Hematopoietic multipotent progenitor cell treated with erythropoietin and hydrocortisone succinate and interleukin-3 and kit ligand, for 6 days (in vitro differentiated cells): ENCODE measurements at regions not wholly inside any gene's neighbourhood (a gene's known extent, or its start where the extent isn't known, plus 50 kb on each side); places are given as distances from the start of the nearest gene placed in this dataset.

Experiments used
- DNase-seq: peaks from one replicate; pipeline ENCODE4 v3.0.0-alpha.2; 2015

- DNase-seq = no peak
Measured at GRCh38 chr9:115210699-115211098, 92.7 kb upstream of the TNC start.

- DNase-seq = no peak
Measured at GRCh38 chr9:115211413-115212124, 93.6 kb upstream of the TNC start.

GRCh38 chr9:115212125-115212605 is 94.2 kb upstream of the TNC start:
- no peak for DNase-seq

GRCh38 chr9:115212832-115213231 is 94.9 kb upstream of the TNC start:
- DNase-seq = no peak

GRCh38 chr9:115213818-115214334 is 95.9 kb upstream of the TNC start:
- no peak for DNase-seq

- DNase-seq = no peak
Measured at GRCh38 chr9:115216873-115217272, 98.9 kb upstream of the TNC start.

- DNase-seq = no peak
Measured at GRCh38 chr9:115220319-115221005, 102.5 kb upstream of the TNC start.

- DNase-seq = no peak
Measured at GRCh38 chr9:115223471-115223870, 105.5 kb upstream of the TNC start.

GRCh38 chr9:115225459-115226116 is 107.6 kb upstream of the TNC start:
- no peak for DNase-seq

GRCh38 chr9:115226152-115226551 is 108.2 kb upstream of the TNC start:
- no peak for DNase-seq

GRCh38 chr9:115229496-115229895 is 111.5 kb upstream of the TNC start:
- DNase-seq = no peak

- DNase-seq = no peak
Measured at GRCh38 chr9:115230924-115231515, 113.1 kb upstream of the TNC start.

- DNase-seq = no peak
Measured at GRCh38 chr9:115232181-115232774, 114.3 kb upstream of the TNC start.

- no peak for DNase-seq
Measured at GRCh38 chr9:115234094-115234493, 116.1 kb upstream of the TNC start.

- no peak for DNase-seq
Measured at GRCh38 chr9:115235221-115235620, 117.3 kb upstream of the TNC start.

- DNase-seq = no peak
Measured at GRCh38 chr9:115237385-115237998, 119.5 kb upstream of the TNC start.

- DNase-seq = no peak
Measured at GRCh38 chr9:115240676-115241075, 122.7 kb upstream of the TNC start.

GRCh38 chr9:115241641-115242040 is 123.7 kb upstream of the TNC start:
- no peak for DNase-seq

- DNase-seq = no peak
Measured at GRCh38 chr9:115249488-115249887, 131.5 kb upstream of the TNC start.

GRCh38 chr9:115250621-115251032 is 132.7 kb upstream of the TNC start:
- DNase-seq = no peak

GRCh38 chr9:115254287-115255180 is 136.6 kb upstream of the TNC start:
- no peak for DNase-seq
